Thyroid gland (tissue), 4 donors: ENCODE measurements at regions not wholly inside any gene's neighbourhood (a gene's known extent, or its start where the extent isn't known, plus 50 kb on each side); places are given as distances from the start of the nearest gene placed in this dataset.

Source experiments
- DNase-seq, 2 donors: peaks; one replicate each; pipeline ENCODE4 v3.0.0-alpha.2; 2019
- H3K27ac ChIP-seq, 3 donors: fragments of 200-600 bp; sonication (generic); 1 replicate in 2 of 3; 2 replicates in 1 of 3; pipeline ENCODE4 v1.5.1; 2016 to 2019; ENCODE audit warnings: mild to moderate bottlenecking in 1 of 3, moderate library complexity in 1 of 3
- H3K27me3 ChIP-seq: fragments of 200-600 bp; sonication (generic); one replicate; pipeline ENCODE4 v1.5.1; 2019
- H3K36me3 ChIP-seq, 2 donors: fragments of 200-600 bp; sonication (generic); one replicate each; pipeline ENCODE4 v1.5.1; 2016 to 2019
- H3K4me1 ChIP-seq, 2 donors: fragments of 200-600 bp; sonication (generic); one replicate each; pipeline ENCODE4 v1.5.1; 2017 to 2019
- H3K4me3 ChIP-seq, 3 donors: fragments of 200-600 bp; sonication (generic); replicated peaks in 1 of 3; 1 replicate in 2 of 3; 2 replicates in 1 of 3; pipeline ENCODE4 v1.5.1; 2016; ENCODE audit warnings: mild to moderate bottlenecking in 1 of 3
- H3K9me3 ChIP-seq: fragments of 200-600 bp; sonication (generic); one replicate; pipeline ENCODE4 v1.5.1; 2017
- CTCF ChIP-seq, 6 experiments: fragments of 200-600 bp in 3 of 6; fragments of 450-650 bp in 3 of 6; sonication (generic) in 3 of 6; IDR thresholded peaks; one replicate each; pipeline ENCODE4 v1.5.1; 2016 to 2019; ENCODE audit warnings: antibody characterized with exemption in 6 of 6, mild to moderate bottlenecking in 2 of 6, inconsistent platforms in 1 of 6, moderate library complexity in 1 of 6
- POLR2A ChIP-seq, 2 donors: fragments of 450-650 bp; IDR thresholded peaks; one replicate each; pipeline ENCODE4 v1.6.1; 2017; ENCODE audit warnings: antibody characterized with exemption in 2 of 2, mild to moderate bottlenecking in 2 of 2, moderate library complexity in 1 of 2
- WGBS, 2 donors: methylation state at CpG; one replicate each; pipeline ENCODE4 v1.1.5; 2017; 5-methylcytosine and 5-hydroxymethylcytosine counted together
- intact Hi-C: fragments of 100-400 bp; cut with DNase I; formaldehyde crosslinking; loops from one replicate; pipeline ENCODE4 v1.15.1; 2023

GRCh38 chr4:13036841-13037240, 447.3 kb downstream of the RAB28 start:
- no peaks in the 10 kb centered on the region for H3K36me3 ChIP-seq
- 75 to 80% methylated on average over 3 of the region's 3 CpGs for WGBS, 2 donors
- no peak for TF ChIP-seq POLR2A (IDR thresholded peaks at IDR 0.05)
- no peaks in the 10 kb centered on the region for H3K27me3 ChIP-seq
- no peaks in the 10 kb centered on the region for H3K9me3 ChIP-seq
- no peak overlapping the region for H3K27ac ChIP-seq
- no peaks in the 10 kb centered on the region for H3K4me1 ChIP-seq
- DNase-seq, result no peak
- intact Hi-C loops, result no loop called here
- no peak overlapping the region for H3K4me3 ChIP-seq

- no peak overlapping the region for H3K4me3 ChIP-seq
- no peak for DNase-seq
- no peaks in the 10 kb centered on the region for H3K36me3 ChIP-seq
- intact Hi-C loops, result no loop called here
- no peaks in the 10 kb centered on the region for H3K9me3 ChIP-seq
- H3K4me1 ChIP-seq, result no peaks in the 10 kb centered on the region
- TF ChIP-seq POLR2A (IDR thresholded peaks at IDR 0.05), result no peak
- no peak for TF ChIP-seq CTCF (IDR thresholded peaks at IDR 0.05)
- WGBS, 2 donors, result 76 to 77% methylated on average over 1 of the region's 1 CpG
- H3K27ac ChIP-seq, result no peak overlapping the region
- H3K27me3 ChIP-seq, result no peaks in the 10 kb centered on the region
Observed at GRCh38 chr4:13032936-13033335, 451.2 kb downstream of the RAB28 start.

GRCh38 chr4:13024147-13025105, 459.7 kb downstream of the RAB28 start:
- H3K27me3 ChIP-seq, result no peaks in the 10 kb centered on the region

GRCh38 chr4:13007802-13008470, 476.2 kb downstream of the RAB28 start:
- no peak for DNase-seq
- intact Hi-C loops, result no loop called here
- WGBS, 2 donors, result 71 to 75% methylated on average over 5 of the region's 5 CpGs
- Histone ChIP-seq H3K4me3 (no peak overlapping the region), H3K9me3 (no peaks in the 10 kb centered on the region), H3K27ac (no peak overlapping the region), H3K4me1 (no peaks in the 10 kb centered on the region), H3K27me3 (no peaks in the 10 kb centered on the region), H3K36me3 (no peaks in the 10 kb centered on the region)
- TF ChIP-seq POLR2A (IDR thresholded peaks at IDR 0.05) (no peak), CTCF (IDR thresholded peaks at IDR 0.05) (no peak)

More at GRCh38 chr4:13024147-13025105, 459.7 kb downstream of the RAB28 start:
- H3K27ac ChIP-seq, result no peak overlapping the region
- H3K36me3 ChIP-seq, result no peaks in the 10 kb centered on the region
- no peak for TF ChIP-seq CTCF (IDR thresholded peaks at IDR 0.05)
- TF ChIP-seq POLR2A (IDR thresholded peaks at IDR 0.05), result no peak
- WGBS, 2 donors, result 84 to 86% methylated on average over 7 of the region's 7 CpGs
- intact Hi-C loops, result no loop called here
- DNase-seq, result no peak
- H3K9me3 ChIP-seq, result no peaks in the 10 kb centered on the region
- H3K4me3 ChIP-seq, result no peak overlapping the region
- H3K4me1 ChIP-seq, result no peaks in the 10 kb centered on the region

GRCh38 chr4:12993923-12994322, 490.2 kb downstream of the RAB28 start:
- Histone ChIP-seq H3K27me3 (no peaks in the 10 kb centered on the region), H3K36me3 (no peaks in the 10 kb centered on the region), H3K4me3 (no peak overlapping the region), H3K9me3 (no peaks in the 10 kb centered on the region), H3K27ac (no peak overlapping the region), H3K4me1 (no peaks in the 10 kb centered on the region)
- WGBS, 2 donors, result 87 to 95% methylated on average over 3 of the region's 3 CpGs
- intact Hi-C loops, result no loop called here
- no peak for DNase-seq
- TF ChIP-seq POLR2A (IDR thresholded peaks at IDR 0.05) (no peak), CTCF (IDR thresholded peaks at IDR 0.05) (no peak)
